ENCODE measurements at regions not wholly inside any gene's neighbourhood (a gene's known extent, or its start where the extent isn't known, plus 50 kb on each side); places are given as distances from the start of the nearest gene placed in this dataset.

DNA sequence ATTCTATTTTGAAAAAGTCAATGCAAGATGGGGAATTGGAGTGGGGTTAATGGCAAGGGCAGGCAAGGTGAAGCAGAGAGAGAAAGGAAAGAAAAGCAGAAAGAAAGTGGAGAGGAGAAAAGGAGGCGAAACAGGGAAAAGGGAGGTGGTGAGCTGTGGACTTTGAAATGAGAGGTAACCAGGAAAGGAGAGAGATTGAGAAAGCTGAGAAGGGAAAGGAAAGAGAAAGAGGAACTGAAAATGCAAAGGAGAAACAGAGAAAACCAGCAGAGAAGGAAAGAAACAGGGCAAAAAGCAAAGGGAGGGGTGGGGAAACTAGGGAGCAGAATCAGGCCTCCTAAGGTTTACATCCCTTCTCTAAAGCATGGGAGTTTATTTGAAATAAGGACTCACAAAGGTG, 72.5 kb upstream of the TPK1 start:
- H3K4me3 ChIP-seq: no peak overlapping the region
- no peaks in the 10 kb centered on the region for H3K27me3 ChIP-seq
- no peak for DNase-seq
- no peak for TF ChIP-seq CTCF (IDR thresholded peaks at IDR 0.05)
- TF ChIP-seq POLR2A (IDR thresholded peaks at IDR 0.05): no peak
- no peaks in the 10 kb centered on the region for H3K9me3 ChIP-seq (replicated peaks in 1 of 3)
- 81 to 91% (median 86%) methylated on average over 1 of the region's 1 CpG for WGBS, 4 donors
- no peaks in the 10 kb centered on the region for H3K36me3 ChIP-seq (replicated peaks in 1 of 2)
- intact Hi-C loops (cut with DNase I): no loop called here
- no peak overlapping the region for H3K27ac ChIP-seq
- H3K4me1 ChIP-seq (replicated peaks in 1 of 2): no peaks in the 10 kb centered on the region

DNA sequence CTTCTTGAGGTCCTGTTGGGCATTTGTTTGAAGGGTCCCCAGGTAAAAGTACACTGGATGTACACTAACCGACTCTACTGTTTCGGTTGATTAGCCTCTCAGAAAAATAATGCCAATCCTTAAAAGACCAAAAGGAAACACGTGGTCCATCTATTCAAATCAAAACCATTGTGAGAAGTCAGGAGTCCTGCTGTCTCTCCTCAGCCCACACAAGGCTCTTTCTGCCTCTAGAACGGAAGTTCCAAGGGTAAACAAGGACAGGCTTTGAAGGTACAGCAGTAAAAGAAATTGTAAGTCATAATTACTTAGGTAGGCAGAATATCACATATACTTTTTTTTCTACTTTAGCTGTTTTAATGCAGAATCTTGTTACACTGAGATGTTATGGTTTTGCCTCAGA, 71.7 kb upstream of the TPK1 start:
- no peak overlapping the region for H3K27ac ChIP-seq
- DNase-seq: no peak
- H3K27me3 ChIP-seq: no peaks in the 10 kb centered on the region
- WGBS, 4 donors: 53 to 55% (median 54%) methylated on average over 4 of the region's 4 CpGs
- H3K4me1 ChIP-seq (replicated peaks in 1 of 2): no peaks in the 10 kb centered on the region
- intact Hi-C loops (cut with DNase I): no loop called here
- H3K9me3 ChIP-seq (replicated peaks in 1 of 3): no peaks in the 10 kb centered on the region
- no peak for TF ChIP-seq CTCF (IDR thresholded peaks at IDR 0.05)
- no peak for TF ChIP-seq POLR2A (IDR thresholded peaks at IDR 0.05)
- H3K4me3 ChIP-seq: no peak overlapping the region
- H3K36me3 ChIP-seq (replicated peaks in 1 of 2): no peaks in the 10 kb centered on the region

- WGBS, 4 donors: 39 to 68% (median 56%) methylated on average over 3 of the region's 3 CpGs
- Histone ChIP-seq H3K9me3 (replicated peaks in 1 of 3) (no peaks in the 10 kb centered on the region), H3K4me3 (no peak overlapping the region), H3K27me3 (no peaks in the 10 kb centered on the region), H3K4me1 (replicated peaks in 1 of 2) (no peaks in the 10 kb centered on the region), H3K27ac (no peak overlapping the region), H3K36me3 (replicated peaks in 1 of 2) (no peaks in the 10 kb centered on the region)
- intact Hi-C loops (cut with DNase I): no loop called here
- TF ChIP-seq POLR2A (IDR thresholded peaks at IDR 0.05): no peak
- no peak for TF ChIP-seq CTCF (IDR thresholded peaks at IDR 0.05)
- DNase-seq: no peak
Observed at GRCh38 chr7:144903201-144903600, 67.3 kb upstream of the TPK1 start.

DNA sequence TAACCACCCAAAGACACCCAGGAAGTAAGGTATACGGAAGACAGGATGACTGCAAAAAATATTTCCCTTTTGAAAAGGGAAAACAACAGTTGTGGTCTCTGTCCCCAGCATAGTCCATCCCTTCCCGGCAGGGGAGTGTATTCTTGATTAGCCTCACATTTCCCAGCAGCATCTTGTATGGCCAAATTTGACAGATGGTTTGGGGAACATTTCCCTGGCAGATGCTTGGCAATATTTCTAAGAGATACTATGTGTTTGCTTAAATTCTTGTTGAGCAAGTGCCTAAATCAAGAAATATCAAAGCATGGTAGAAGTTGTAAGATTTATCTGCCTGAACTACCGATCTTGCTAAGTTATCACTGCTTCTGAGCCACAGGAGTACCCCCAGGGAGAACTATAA, 56.9 kb upstream of the TPK1 start:
- intact Hi-C loops (cut with DNase I): no loop called here
- H3K4me3 ChIP-seq: no peak overlapping the region
- no peaks in the 10 kb centered on the region for H3K9me3 ChIP-seq (replicated peaks in 1 of 3)
- 50 to 72% (median 62%) methylated on average over 3 of the region's 3 CpGs for WGBS, 4 donors
- H3K36me3 ChIP-seq (replicated peaks in 1 of 2): no peaks in the 10 kb centered on the region
- no peak overlapping the region for H3K27ac ChIP-seq
- no peaks in the 10 kb centered on the region for H3K27me3 ChIP-seq
- DNase-seq: no peak
- no peak for TF ChIP-seq CTCF (IDR thresholded peaks at IDR 0.05)
- no peak for TF ChIP-seq POLR2A (IDR thresholded peaks at IDR 0.05)
- no peaks in the 10 kb centered on the region for H3K4me1 ChIP-seq (replicated peaks in 1 of 2)
